Erythroblast (primary cell): ENCODE measurements at regions not wholly inside any gene's neighbourhood (a gene's known extent, or its start where the extent isn't known, plus 50 kb on each side); places are given as distances from the start of the nearest gene placed in this dataset.

Experiments
- GATA1 ChIP-seq: IDR thresholded peaks from 2 replicates; pipeline ENCODE4 v1.6.1; 2011; ENCODE audit warnings: low read depth, mild to moderate bottlenecking, control low read depth, low read length, moderate library complexity
- POLR2A ChIP-seq: IDR thresholded peaks from 2 replicates; pipeline ENCODE4 v1.6.1; 2011; ENCODE audit warnings: mild to moderate bottlenecking, low read length

DNA sequence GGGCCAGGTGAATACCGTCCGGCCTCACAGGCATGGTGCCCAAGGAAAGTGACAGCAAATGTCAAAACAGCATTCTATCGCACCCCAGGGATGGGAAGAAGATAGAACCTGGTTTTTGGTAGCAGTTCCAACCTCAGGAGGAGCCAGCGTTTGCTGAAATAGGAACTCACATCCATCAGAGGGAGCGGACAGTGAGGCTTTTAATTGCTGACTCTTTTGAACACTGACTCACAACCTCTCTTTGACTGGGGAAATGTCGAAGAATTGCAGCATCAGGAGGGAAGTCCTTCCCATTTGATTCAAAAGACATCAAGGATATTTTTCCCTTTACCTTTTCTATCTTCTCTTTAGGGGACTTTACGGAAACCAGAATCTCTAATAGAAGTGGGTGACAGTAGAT, 114.2 kb downstream of the UNC5CL start:
- TF ChIP-seq POLR2A (no peak), GATA1 (no peak)
